GM12865 (cell line): ENCODE measurements at regions not wholly inside any gene's neighbourhood (a gene's known extent, or its start where the extent isn't known, plus 50 kb on each side); places are given as distances from the start of the nearest gene placed in this dataset.

Experiments used
- DNase-seq: peaks from one replicate; pipeline ENCODE4 v3.0.0; 2010; ENCODE audit warnings: low read depth
- H3K4me3 ChIP-seq: 2 replicates; pipeline ENCODE4 v1.5.1; 2011; ENCODE audit warnings: mild to moderate bottlenecking, low read depth, low read length, control low read depth
- TF ChIP-seq, protein P1 (sequence below): IDR thresholded peaks from 2 replicates; pipeline ENCODE4 v1.5.1; 2011; ENCODE audit warnings: low read length, control low read depth, low read depth, inconsistent platforms; ENCODE audit not compliant: insufficient read depth; ENCODE audit errors: missing control alignments

DNA sequence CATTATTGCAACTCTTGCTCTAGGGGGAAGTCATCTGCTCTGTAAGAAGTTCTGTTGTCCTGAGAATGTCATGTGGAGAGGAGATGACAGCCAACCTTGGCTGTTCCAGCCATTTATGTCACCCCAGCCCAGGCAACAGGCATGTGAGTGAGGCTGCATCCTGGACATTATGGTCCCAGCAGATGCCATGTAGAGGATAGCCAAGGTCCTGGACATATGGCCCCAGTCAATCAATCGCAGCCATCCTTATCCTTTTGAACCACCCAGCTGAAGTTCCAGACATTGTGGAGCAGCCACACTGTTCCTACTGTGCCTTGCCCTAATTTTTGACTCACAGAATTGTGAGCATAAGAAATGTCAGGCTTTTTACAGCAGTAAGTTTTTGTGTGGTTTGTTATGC lies 84.9 kb downstream of the AVPR1A start:
- DNase-seq: no peak
- H3K4me3 ChIP-seq: no peak overlapping the region
- TF ChIP-seq, protein P1, sequence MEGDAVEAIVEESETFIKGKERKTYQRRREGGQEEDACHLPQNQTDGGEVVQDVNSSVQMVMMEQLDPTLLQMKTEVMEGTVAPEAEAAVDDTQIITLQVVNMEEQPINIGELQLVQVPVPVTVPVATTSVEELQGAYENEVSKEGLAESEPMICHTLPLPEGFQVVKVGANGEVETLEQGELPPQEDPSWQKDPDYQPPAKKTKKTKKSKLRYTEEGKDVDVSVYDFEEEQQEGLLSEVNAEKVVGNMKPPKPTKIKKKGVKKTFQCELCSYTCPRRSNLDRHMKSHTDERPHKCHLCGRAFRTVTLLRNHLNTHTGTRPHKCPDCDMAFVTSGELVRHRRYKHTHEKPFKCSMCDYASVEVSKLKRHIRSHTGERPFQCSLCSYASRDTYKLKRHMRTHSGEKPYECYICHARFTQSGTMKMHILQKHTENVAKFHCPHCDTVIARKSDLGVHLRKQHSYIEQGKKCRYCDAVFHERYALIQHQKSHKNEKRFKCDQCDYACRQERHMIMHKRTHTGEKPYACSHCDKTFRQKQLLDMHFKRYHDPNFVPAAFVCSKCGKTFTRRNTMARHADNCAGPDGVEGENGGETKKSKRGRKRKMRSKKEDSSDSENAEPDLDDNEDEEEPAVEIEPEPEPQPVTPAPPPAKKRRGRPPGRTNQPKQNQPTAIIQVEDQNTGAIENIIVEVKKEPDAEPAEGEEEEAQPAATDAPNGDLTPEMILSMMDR: no peak

DNA sequence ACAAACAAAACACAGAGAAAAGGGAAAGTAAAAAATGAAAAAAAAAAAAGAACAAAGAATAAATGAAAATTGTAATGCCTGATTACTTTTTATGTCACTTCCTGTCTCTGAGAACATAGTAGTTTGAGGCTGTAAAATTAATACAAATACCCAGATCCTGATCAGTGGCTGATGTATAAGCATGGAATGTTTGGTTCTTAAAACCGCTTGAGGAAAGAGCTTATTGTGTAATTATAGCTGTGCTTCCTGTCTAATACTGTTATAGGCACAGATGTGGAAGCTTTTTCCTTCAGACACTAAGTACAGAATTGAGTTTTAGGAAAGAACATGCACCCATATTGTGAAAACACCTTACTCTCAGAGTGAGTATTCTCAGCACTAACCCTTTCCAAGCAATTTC lies 86.9 kb downstream of the AVPR1A start:
- TF ChIP-seq, protein P1: no peak
- H3K4me3 ChIP-seq: no peak overlapping the region
- DNase-seq: no peak

DNA sequence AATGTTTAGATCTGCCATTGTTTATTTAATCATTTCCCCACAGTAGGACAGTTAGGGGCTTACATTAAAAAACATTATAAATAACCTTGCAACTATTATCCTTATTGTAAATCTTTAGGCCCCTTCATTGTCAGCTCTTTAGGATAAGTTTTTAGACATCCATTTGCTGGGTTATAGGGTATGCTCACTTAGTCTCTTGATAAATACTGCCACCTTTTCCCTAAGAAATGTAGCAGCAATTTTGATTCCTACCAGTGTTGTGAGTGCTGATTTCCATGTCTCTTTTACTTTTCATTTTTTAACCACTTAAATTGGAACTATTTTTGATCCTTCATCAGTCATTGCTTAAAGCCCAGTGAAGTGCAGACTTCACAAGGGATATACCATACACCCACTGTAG lies 94.4 kb downstream of the AVPR1A start:
- TF ChIP-seq, protein P1: no peak
- H3K4me3 ChIP-seq: no peak overlapping the region
- no peak for DNase-seq

DNA sequence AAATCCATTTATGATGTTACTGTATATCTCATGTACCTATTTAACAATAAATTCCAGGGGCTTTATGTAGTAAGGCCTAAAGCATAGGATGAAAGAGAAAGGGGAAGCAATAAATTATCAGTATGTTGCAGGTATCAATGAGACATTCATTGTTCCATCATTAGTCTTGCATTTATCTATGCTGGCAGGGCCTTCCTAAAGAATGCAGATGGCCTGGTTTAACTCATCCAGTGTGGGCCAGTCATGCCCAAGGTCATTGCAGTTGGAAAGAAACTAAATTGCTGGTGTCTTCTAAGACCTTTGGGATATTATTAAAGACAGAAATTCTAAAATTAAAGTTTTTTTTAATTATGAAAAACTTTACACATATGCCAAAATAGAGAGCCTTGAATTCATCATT lies 98.3 kb downstream of the AVPR1A start:
- no peak for DNase-seq
- TF ChIP-seq, protein P1: no peak
- no peak overlapping the region for H3K4me3 ChIP-seq

DNA sequence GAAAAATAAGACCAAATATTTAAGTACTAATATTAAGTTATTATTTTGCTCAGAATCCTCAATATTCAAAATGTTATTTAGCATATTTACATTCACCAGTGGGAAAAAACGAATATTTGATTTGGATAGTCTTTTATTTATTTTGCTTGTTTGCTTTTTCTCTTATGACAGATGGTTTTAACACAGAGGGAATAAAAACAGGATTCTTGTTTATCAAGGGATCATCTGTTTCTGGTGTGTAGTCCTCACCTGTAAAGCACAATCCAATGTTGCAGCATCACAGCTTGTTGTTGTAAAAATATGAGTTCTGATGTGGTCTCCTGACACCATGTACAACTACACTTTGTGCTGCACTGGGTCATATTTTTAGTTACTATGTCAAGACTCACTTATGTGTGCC lies 103.9 kb downstream of the AVPR1A start:
- DNase-seq: no peak
- TF ChIP-seq, protein P1: no peak
- no peak overlapping the region for H3K4me3 ChIP-seq

DNA sequence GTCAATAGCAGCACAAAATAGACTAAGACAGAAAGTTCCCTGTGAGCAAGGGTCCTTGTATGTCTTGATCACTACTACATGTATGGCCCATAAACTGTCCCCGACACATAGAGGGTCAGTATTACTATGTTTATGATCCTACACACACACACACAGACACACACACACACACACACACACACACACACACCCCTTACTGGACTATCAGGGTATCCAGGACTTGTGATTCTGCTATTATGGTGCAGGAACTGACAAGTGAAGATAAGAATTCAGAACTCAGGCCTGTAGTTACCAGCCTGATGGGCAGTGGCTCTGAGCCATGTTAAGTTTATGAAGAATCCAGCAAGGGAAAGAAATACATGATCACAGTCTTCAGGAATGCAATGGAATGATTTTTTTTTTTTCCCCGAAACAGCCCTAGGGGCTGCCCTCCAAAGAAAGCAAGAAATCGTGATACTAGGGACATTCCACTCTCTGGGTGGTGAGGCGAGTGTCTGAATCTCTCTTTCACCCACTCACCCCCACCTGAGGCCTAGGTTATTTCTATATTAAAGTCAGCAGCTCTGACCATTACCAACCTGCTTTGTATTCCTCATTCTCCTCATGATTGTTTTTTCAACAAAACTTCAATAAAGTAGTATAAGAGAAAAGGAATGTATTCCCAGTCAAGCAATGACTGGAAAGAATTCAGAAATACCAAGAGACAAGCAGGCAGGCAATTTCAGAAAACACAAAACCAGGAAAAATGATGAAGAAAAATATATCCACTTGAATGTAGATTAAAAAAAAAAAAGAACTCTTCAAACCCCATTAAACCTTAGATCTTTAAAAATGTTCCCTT lies 105.8 kb downstream of the AVPR1A start:
- TF ChIP-seq, protein P1: no peak
- no peak overlapping the region for H3K4me3 ChIP-seq
- no peak for DNase-seq

DNA sequence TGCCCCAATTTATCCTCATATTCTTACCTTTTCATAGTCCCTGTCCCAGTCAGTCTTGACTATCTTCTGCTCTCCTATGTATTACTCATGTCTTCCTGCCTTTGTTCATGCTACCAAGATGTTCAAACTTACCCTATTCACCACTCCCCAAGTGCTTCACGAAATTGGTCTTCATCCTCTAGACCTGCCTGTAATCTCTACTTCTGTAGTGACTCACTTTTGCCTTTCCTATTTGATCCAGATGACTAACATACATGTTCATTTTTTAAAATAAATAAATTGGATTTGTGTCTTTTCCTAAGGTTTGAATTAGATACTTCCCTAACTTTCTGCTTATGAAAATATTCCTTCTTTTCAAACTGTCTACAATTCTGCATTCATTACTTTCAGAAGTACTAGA lies 107.7 kb upstream of the PPM1H start:
- no peak for DNase-seq
- TF ChIP-seq, protein P1: no peak
- no peak overlapping the region for H3K4me3 ChIP-seq
